ENCODE measurements at regions not wholly inside any gene's neighbourhood (a gene's known extent, or its start where the extent isn't known, plus 50 kb on each side); places are given as distances from the start of the nearest gene placed in this dataset.
A peak's percentile ranks its signal among the peaks of the same experiment; 100 is the strongest.

GRCh38 chr3:59483191-59483590 is 433.4 kb upstream of the CFAP20DC start:
- ATAC-seq (ENCODE audit: low read depth) (no peak), DNase-seq (ENCODE audit: low spot score) (no peak)
- Histone ChIP-seq H3K27me3 (ENCODE audit: insufficient read depth, poor library complexity, severe bottlenecking) (no peaks in the 10 kb centered on the region), H3K9me3 (ENCODE audit: severe bottlenecking) (no peaks in the 10 kb centered on the region), H3K4me3 (ENCODE audit: severe bottlenecking) (no peak overlapping the region), H3K36me3 (ENCODE audit: low read depth) (no peaks in the 10 kb centered on the region), H3K27ac (ENCODE audit: poor library complexity, severe bottlenecking) (no peak overlapping the region), H3K4me1 (ENCODE audit: insufficient read depth, poor library complexity, severe bottlenecking) (peaks cover 28% of the 10 kb centered on the region)
- TF ChIP-seq CTCF (IDR thresholded peaks at IDR 0.05; ENCODE audit: poor library complexity, severe bottlenecking): no peak

GRCh38 chr3:59482684-59483083 is 432.9 kb upstream of the CFAP20DC start:
- Histone ChIP-seq H3K27ac (ENCODE audit: poor library complexity, severe bottlenecking) (peak overlapping the region; percentile 41), H3K9me3 (ENCODE audit: severe bottlenecking) (no peaks in the 10 kb centered on the region), H3K4me1 (ENCODE audit: insufficient read depth, poor library complexity, severe bottlenecking) (peaks cover 28% of the 10 kb centered on the region), H3K36me3 (ENCODE audit: low read depth) (no peaks in the 10 kb centered on the region), H3K27me3 (ENCODE audit: insufficient read depth, poor library complexity, severe bottlenecking) (no peaks in the 10 kb centered on the region), H3K4me3 (ENCODE audit: severe bottlenecking) (no peak overlapping the region)
- no peak for ATAC-seq (ENCODE audit: low read depth)
- TF ChIP-seq CTCF (IDR thresholded peaks at IDR 0.05; ENCODE audit: poor library complexity, severe bottlenecking): no peak
- no peak for DNase-seq (ENCODE audit: low spot score)

GRCh38 chr3:59481776-59482400 is 432.1 kb upstream of the CFAP20DC start:
- DNase-seq (ENCODE audit: low spot score): no peak
- no peak for TF ChIP-seq CTCF (IDR thresholded peaks at IDR 0.05; ENCODE audit: poor library complexity, severe bottlenecking)
- H3K9me3 ChIP-seq (ENCODE audit: severe bottlenecking): no peaks in the 10 kb centered on the region
- H3K27me3 ChIP-seq (ENCODE audit: insufficient read depth, poor library complexity, severe bottlenecking): no peaks in the 10 kb centered on the region
- no peak overlapping the region for H3K4me3 ChIP-seq (ENCODE audit: severe bottlenecking)
- peak; percentile 83 for ATAC-seq (ENCODE audit: low read depth)
- peak overlapping the region; percentile 41 for H3K27ac ChIP-seq (ENCODE audit: poor library complexity, severe bottlenecking)
- no peaks in the 10 kb centered on the region for H3K36me3 ChIP-seq (ENCODE audit: low read depth)
- peaks cover 28% of the 10 kb centered on the region for H3K4me1 ChIP-seq (ENCODE audit: insufficient read depth, poor library complexity, severe bottlenecking)

- Histone ChIP-seq H3K4me1 (ENCODE audit: insufficient read depth, poor library complexity, severe bottlenecking) (peaks cover 28% of the 10 kb centered on the region), H3K36me3 (ENCODE audit: low read depth) (no peaks in the 10 kb centered on the region), H3K27me3 (ENCODE audit: insufficient read depth, poor library complexity, severe bottlenecking) (no peaks in the 10 kb centered on the region), H3K27ac (ENCODE audit: poor library complexity, severe bottlenecking) (peak overlapping the region; percentile 41), H3K9me3 (ENCODE audit: severe bottlenecking) (no peaks in the 10 kb centered on the region), H3K4me3 (ENCODE audit: severe bottlenecking) (no peak overlapping the region)
- no peak for DNase-seq (ENCODE audit: low spot score)
- no peak for TF ChIP-seq CTCF (IDR thresholded peaks at IDR 0.05; ENCODE audit: poor library complexity, severe bottlenecking)
- peak; percentile 80 for ATAC-seq (ENCODE audit: low read depth)
Observed at GRCh38 chr3:59480486-59480995, 430.7 kb upstream of the CFAP20DC start.

- no peak for TF ChIP-seq CTCF (IDR thresholded peaks at IDR 0.05; ENCODE audit: poor library complexity, severe bottlenecking)
- DNase-seq (ENCODE audit: low spot score) (no peak), ATAC-seq (ENCODE audit: low read depth) (no peak)
- Histone ChIP-seq H3K4me1 (ENCODE audit: insufficient read depth, poor library complexity, severe bottlenecking) (no peaks in the 10 kb centered on the region), H3K9me3 (ENCODE audit: severe bottlenecking) (no peaks in the 10 kb centered on the region), H3K27ac (ENCODE audit: poor library complexity, severe bottlenecking) (no peak overlapping the region), H3K27me3 (ENCODE audit: insufficient read depth, poor library complexity, severe bottlenecking) (no peaks in the 10 kb centered on the region), H3K36me3 (ENCODE audit: low read depth) (no peaks in the 10 kb centered on the region), H3K4me3 (ENCODE audit: severe bottlenecking) (no peak overlapping the region)
Observed at GRCh38 chr3:59473636-59474035, 423.8 kb upstream of the CFAP20DC start.

All from RWPE2 (cell line).